Keratinocyte (primary cell): ENCODE measurements at regions not wholly inside any gene's neighbourhood (a gene's known extent, or its start where the extent isn't known, plus 50 kb on each side); places are given as distances from the start of the nearest gene placed in this dataset.

Source experiments
- DNase-seq: peaks from one replicate; pipeline ENCODE4 v3.0.0-alpha.2; 2011; ENCODE audit warnings: low read depth, missing footprints, low spot score
- FAIRE-seq: peaks from 2 replicates; lab custom pipeline; 2011; peaks lifted over from hg19 to GRCh38; lab: Jason Lieb, UNC
- H2AFZ ChIP-seq: 2 replicates; pipeline ENCODE4 v1.6.0; 2012; ENCODE audit warnings: low read length, control low read depth, inconsistent platforms; ENCODE audit not compliant: control insufficient read depth
- H3K27ac ChIP-seq: 2 replicates; pipeline ENCODE4 v1.5.1; 2011; ENCODE audit warnings: low read length; ENCODE audit not compliant: control insufficient read depth, insufficient read depth
- H3K27me3 ChIP-seq: 3 replicates; pipeline ENCODE4 v1.6.0; 2011; ENCODE audit warnings: low read length; ENCODE audit not compliant: control insufficient read depth, insufficient read depth; ENCODE audit errors: extremely low read depth
- H3K36me3 ChIP-seq, 2 experiments: 2 replicates in 1 of 2; 3 replicates in 1 of 2; pipeline ENCODE4 v1.5.1; 2011; ENCODE audit warnings: low read length in 2 of 2, mild to moderate bottlenecking in 1 of 2; ENCODE audit not compliant: control insufficient read depth in 2 of 2, insufficient read depth in 2 of 2; ENCODE audit errors: extremely low read depth in 1 of 2
- H3K4me1 ChIP-seq: 3 replicates; pipeline ENCODE4 v1.5.1; 2011; ENCODE audit warnings: low read length; ENCODE audit not compliant: control insufficient read depth, insufficient read depth; ENCODE audit errors: extremely low read depth
- H3K4me2 ChIP-seq: 3 replicates; pipeline ENCODE4 v1.6.0; 2011; ENCODE audit warnings: low read depth, low read length; ENCODE audit not compliant: control insufficient read depth, insufficient read depth; ENCODE audit errors: extremely low read depth
- H3K4me3 ChIP-seq, 3 experiments: fragments of 200-600 bp in 1 of 3; sonication (generic) in 1 of 3; 2 replicates in 2 of 3; 3 replicates in 1 of 3; pipeline ENCODE4 v1.5.1; 2011 to 2016; ENCODE audit warnings: low read length in 3 of 3, mild to moderate bottlenecking in 3 of 3, control low read depth in 2 of 3, inconsistent platforms in 1 of 3, low read depth in 1 of 3, mixed read lengths in 1 of 3, mixed run types in 1 of 3, moderate library complexity in 1 of 3; ENCODE audit not compliant: control insufficient read depth in 2 of 3, insufficient read depth in 2 of 3; ENCODE audit errors: extremely low read depth in 1 of 3
- H3K79me2 ChIP-seq: 2 replicates; pipeline ENCODE4 v1.6.0; 2012; ENCODE audit warnings: low read length; ENCODE audit not compliant: control insufficient read depth, insufficient read depth
- H3K9ac ChIP-seq: 3 replicates; pipeline ENCODE4 v1.6.0; 2011; ENCODE audit warnings: low read length; ENCODE audit not compliant: control insufficient read depth, insufficient read depth; ENCODE audit errors: extremely low read depth
- H3K9me1 ChIP-seq: 3 replicates; pipeline ENCODE4 v1.6.0; 2011; ENCODE audit warnings: low read length; ENCODE audit not compliant: control insufficient read depth, insufficient read depth; ENCODE audit errors: extremely low read depth
- H3K9me3 ChIP-seq: 2 replicates; pipeline ENCODE4 v1.5.1; 2012; ENCODE audit warnings: low read depth, low read length; ENCODE audit not compliant: control insufficient read depth
- H4K20me1 ChIP-seq: 3 replicates; pipeline ENCODE4 v1.6.0; 2011; ENCODE audit warnings: low read length; ENCODE audit not compliant: control insufficient read depth, insufficient read depth; ENCODE audit errors: extremely low read depth
- EZH2 ChIP-seq: IDR thresholded peaks from one replicate; pipeline ENCODE4 v1.6.1; 2012; ENCODE audit warnings: inconsistent platforms, mild to moderate bottlenecking, low read length, moderate library complexity
- dilution Hi-C: fragments of 300-500 bp; cut with MboI; formaldehyde crosslinking; loops from one replicate; pipeline ENCODE4 v1.7.0; 2020; ENCODE audit warnings: low sequenced_read_pairs; ENCODE audit not compliant: extremely low pct_ligation_motif_present
- TF ChIP-seq, protein P1 (sequence below), 3 experiments: IDR thresholded peaks in 1 of 3; conservative IDR thresholded peaks in 1 of 3; optimal IDR thresholded peaks in 1 of 3; 2 replicates in 2 of 3; 3 replicates in 1 of 3; pipeline versions ENCODE3 to v1.5.1; 2011; ENCODE audit warnings: low read length in 3 of 3, mild to moderate bottlenecking in 3 of 3, moderate library complexity in 2 of 3, control low read depth in 1 of 3, inconsistent platforms in 1 of 3; ENCODE audit not compliant: insufficient read depth in 2 of 3; ENCODE audit errors: extremely low read depth in 1 of 3

- no peak overlapping the region for H3K4me2 ChIP-seq
- no peak overlapping the region for H2AFZ ChIP-seq
- no peak overlapping the region for H3K4me3 ChIP-seq
- H3K9me1 ChIP-seq = no peaks in the 10 kb centered on the region
- no peak for DNase-seq
- no peak for FAIRE-seq
- no peaks in the 10 kb centered on the region for H4K20me1 ChIP-seq
- no peak overlapping the region for H3K9ac ChIP-seq
- H3K9me3 ChIP-seq = no peaks in the 10 kb centered on the region
- TF ChIP-seq, protein P1, sequence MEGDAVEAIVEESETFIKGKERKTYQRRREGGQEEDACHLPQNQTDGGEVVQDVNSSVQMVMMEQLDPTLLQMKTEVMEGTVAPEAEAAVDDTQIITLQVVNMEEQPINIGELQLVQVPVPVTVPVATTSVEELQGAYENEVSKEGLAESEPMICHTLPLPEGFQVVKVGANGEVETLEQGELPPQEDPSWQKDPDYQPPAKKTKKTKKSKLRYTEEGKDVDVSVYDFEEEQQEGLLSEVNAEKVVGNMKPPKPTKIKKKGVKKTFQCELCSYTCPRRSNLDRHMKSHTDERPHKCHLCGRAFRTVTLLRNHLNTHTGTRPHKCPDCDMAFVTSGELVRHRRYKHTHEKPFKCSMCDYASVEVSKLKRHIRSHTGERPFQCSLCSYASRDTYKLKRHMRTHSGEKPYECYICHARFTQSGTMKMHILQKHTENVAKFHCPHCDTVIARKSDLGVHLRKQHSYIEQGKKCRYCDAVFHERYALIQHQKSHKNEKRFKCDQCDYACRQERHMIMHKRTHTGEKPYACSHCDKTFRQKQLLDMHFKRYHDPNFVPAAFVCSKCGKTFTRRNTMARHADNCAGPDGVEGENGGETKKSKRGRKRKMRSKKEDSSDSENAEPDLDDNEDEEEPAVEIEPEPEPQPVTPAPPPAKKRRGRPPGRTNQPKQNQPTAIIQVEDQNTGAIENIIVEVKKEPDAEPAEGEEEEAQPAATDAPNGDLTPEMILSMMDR (optimal IDR thresholded peaks at IDR 0.05 in 1 of 3, IDR thresholded peaks at IDR 0.05 in 1 of 3, conservative IDR thresholded peaks at IDR 0.05 in 1 of 3; ENCODE audit: extremely low read depth in 1 of 3, insufficient read depth in 2 of 3, low read length in 3 of 3) = no peak
- no peak for TF ChIP-seq EZH2
- no peaks in the 10 kb centered on the region for H3K4me1 ChIP-seq
- H3K27ac ChIP-seq = no peak overlapping the region
- dilution Hi-C loops = no loop called here
- no peaks in the 10 kb centered on the region for H3K79me2 ChIP-seq
- H3K36me3 ChIP-seq = no peaks in the 10 kb centered on the region
- no peaks in the 10 kb centered on the region for H3K27me3 ChIP-seq
Measured at GRCh38 chr7:13189668-13190067, 502.2 kb downstream of the ARL4A start.

DNA sequence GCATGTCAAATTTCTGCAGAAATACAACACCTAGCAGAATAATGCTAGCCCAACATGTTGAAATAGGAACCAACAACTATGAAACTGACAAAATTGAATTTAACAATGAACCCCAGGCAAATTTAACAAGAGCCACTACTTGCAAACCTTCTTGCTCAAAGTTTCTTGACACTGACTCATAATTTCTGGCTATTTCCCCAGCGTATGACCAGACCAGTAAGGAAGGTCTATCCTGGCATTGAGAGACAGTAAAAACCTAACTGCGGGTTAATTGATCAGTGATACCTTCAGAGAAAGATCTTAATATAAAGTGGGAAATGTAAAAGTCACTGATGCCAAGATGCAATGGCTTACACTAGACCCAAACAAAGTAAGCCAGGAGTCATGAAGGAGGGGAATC is 510.1 kb downstream of the ARL4A start:
- no peak overlapping the region for H3K27ac ChIP-seq
- dilution Hi-C loops = no loop called here
- TF ChIP-seq, protein P1 (optimal IDR thresholded peaks at IDR 0.05 in 1 of 3, IDR thresholded peaks at IDR 0.05 in 1 of 3, conservative IDR thresholded peaks at IDR 0.05 in 1 of 3; ENCODE audit: extremely low read depth in 1 of 3, insufficient read depth in 2 of 3, low read length in 3 of 3) = no peak
- no peak for TF ChIP-seq EZH2
- no peaks in the 10 kb centered on the region for H3K9me3 ChIP-seq
- no peak for FAIRE-seq
- H3K27me3 ChIP-seq = no peaks in the 10 kb centered on the region
- no peaks in the 10 kb centered on the region for H4K20me1 ChIP-seq
- H3K79me2 ChIP-seq = no peaks in the 10 kb centered on the region
- no peaks in the 10 kb centered on the region for H3K9me1 ChIP-seq
- no peak overlapping the region for H3K4me3 ChIP-seq
- H3K36me3 ChIP-seq = no peaks in the 10 kb centered on the region
- no peak overlapping the region for H3K9ac ChIP-seq
- H3K4me1 ChIP-seq = peaks cover 4% of the 10 kb centered on the region
- no peak overlapping the region for H2AFZ ChIP-seq
- no peak for DNase-seq
- no peak overlapping the region for H3K4me2 ChIP-seq
